SK-N-SH treated with all-trans-retinoic acid at 6 μM for 48 hours (cell line): ENCODE measurements at regions not wholly inside any gene's neighbourhood (a gene's known extent, or its start where the extent isn't known, plus 50 kb on each side); places are given as distances from the start of the nearest gene placed in this dataset.

ENCODE experiments used
- ATAC-seq: fragments of 200-7000 bp; cut with Tn5 transposase; 3 replicates; pipeline ENCODE4 v1.9.1; 2020; ENCODE audit warnings: mild to moderate bottlenecking, moderate library complexity
- ARNTL ChIP-seq: fragments of 450-650 bp; formaldehyde crosslinking; IDR thresholded peaks from 2 replicates; pipeline ENCODE4 v1.5.0; 2020; ENCODE audit warnings: low read depth, mild to moderate bottlenecking, moderate library complexity, borderline replicate concordance
- BACH2 ChIP-seq: fragments of 250-450 bp; sonication (Bioruptor Pico); IDR thresholded peaks from 2 replicates; pipeline ENCODE4 v1.9.0; 2021; ENCODE audit warnings: mild to moderate bottlenecking, borderline replicate concordance
- CREB5 ChIP-seq: fragments of 250-450 bp; sonication (Bioruptor Pico); IDR thresholded peaks from 2 replicates; pipeline ENCODE4 v1.5.1; 2020; ENCODE audit warnings: low read depth, mild to moderate bottlenecking, moderate library complexity
- CSDC2 ChIP-seq: fragments of 250-450 bp; sonication (Bioruptor Pico); IDR thresholded peaks from 2 replicates; pipeline ENCODE4 v1.5.0; 2020; ENCODE audit warnings: mild to moderate bottlenecking, moderate library complexity
- CSRNP3 ChIP-seq: fragments of 250-450 bp; sonication (Bioruptor Pico); IDR thresholded peaks from 2 replicates; pipeline ENCODE4 v1.5.1; 2021; ENCODE audit warnings: mild to moderate bottlenecking, moderate library complexity
- ESRRG ChIP-seq: fragments of 250-450 bp; sonication (Bioruptor Pico); IDR thresholded peaks from 2 replicates; pipeline ENCODE4 v1.6.1; 2021; ENCODE audit warnings: mild to moderate bottlenecking
- GLIS3 ChIP-seq: fragments of 250-450 bp; sonication (Bioruptor Pico); IDR thresholded peaks from 2 replicates; pipeline ENCODE4 v1.5.0; 2020; ENCODE audit warnings: mild to moderate bottlenecking, moderate library complexity
- OSR1 ChIP-seq: fragments of 250-450 bp; sonication (Bioruptor Pico); IDR thresholded peaks from 2 replicates; pipeline ENCODE4 v1.8.0; 2022; ENCODE audit warnings: moderate library complexity, mild to moderate bottlenecking, inconsistent platforms
- PATZ1 ChIP-seq: fragments of 250-450 bp; sonication (Bioruptor Pico); IDR thresholded peaks from 2 replicates; pipeline ENCODE4 v1.8.0; 2020; ENCODE audit warnings: mild to moderate bottlenecking, moderate library complexity, borderline replicate concordance
- POU6F1 ChIP-seq: fragments of 250-450 bp; sonication (Bioruptor Pico); IDR thresholded peaks from 2 replicates; pipeline ENCODE4 v1.8.0; 2021; ENCODE audit warnings: low read depth, mild to moderate bottlenecking, moderate library complexity, borderline replicate concordance
- PPARA ChIP-seq: fragments of 250-450 bp; sonication (Bioruptor Pico); IDR thresholded peaks from 2 replicates; pipeline ENCODE4 v1.5.0; 2020; ENCODE audit warnings: mild to moderate bottlenecking, borderline replicate concordance
- RARB ChIP-seq: fragments of 250-450 bp; sonication (Bioruptor Pico); IDR thresholded peaks from 2 replicates; pipeline ENCODE4 v1.8.0; 2021; ENCODE audit warnings: mild to moderate bottlenecking, moderate library complexity
- SNAI2 ChIP-seq: fragments of 250-450 bp; sonication (Bioruptor Pico); IDR thresholded peaks from 2 replicates; pipeline ENCODE4 v1.5.0; 2020; ENCODE audit warnings: mild to moderate bottlenecking, moderate library complexity
- TCF4 ChIP-seq: fragments of 250-450 bp; sonication (Bioruptor Pico); IDR thresholded peaks from 2 replicates; pipeline ENCODE4 v1.8.0; 2021; ENCODE audit warnings: mild to moderate bottlenecking, moderate library complexity, borderline replicate concordance
- TOX ChIP-seq: fragments of 250-450 bp; sonication (Bioruptor Pico); IDR thresholded peaks from 2 replicates; pipeline ENCODE4 v1.8.0; 2021; ENCODE audit warnings: mild to moderate bottlenecking, moderate library complexity, borderline replicate concordance
- TSHZ2 ChIP-seq: fragments of 250-450 bp; sonication (Bioruptor Pico); IDR thresholded peaks from 2 replicates; pipeline ENCODE4 v1.5.0; 2020; ENCODE audit warnings: mild to moderate bottlenecking, moderate library complexity
- ZFP30 ChIP-seq: fragments of 450-650 bp; formaldehyde crosslinking; IDR thresholded peaks from 2 replicates; pipeline ENCODE4 v1.5.0; 2022; ENCODE audit warnings: mild to moderate bottlenecking, moderate library complexity
- ZNF565 ChIP-seq: fragments of 450-650 bp; formaldehyde crosslinking; conservative IDR thresholded peaks from 2 replicates; pipeline ENCODE4 v1.5.0; 2020; ENCODE audit warnings: low read depth, mild to moderate bottlenecking, moderate library complexity
- ZNF70 ChIP-seq: fragments of 450-650 bp; formaldehyde crosslinking; IDR thresholded peaks from 2 replicates; pipeline ENCODE4 v1.5.0; 2020; ENCODE audit warnings: mild to moderate bottlenecking, moderate library complexity

GRCh38 chr11:44445500-44446365, 119.7 kb upstream of the CD82 start:
- no peak; the same call in 2 of the 3 replicates for ATAC-seq
- TF ChIP-seq CREB5 (CRISPR knock-in tag) (no peak), PPARA (CRISPR knock-in tag) (no peak), POU6F1 (CRISPR knock-in tag) (no peak), OSR1 (CRISPR knock-in tag) (no peak), RARB (CRISPR knock-in tag) (no peak), CSDC2 (CRISPR knock-in tag) (no peak), ESRRG (no peak), SNAI2 (CRISPR knock-in tag) (no peak), GLIS3 (no peak), TCF4 (CRISPR knock-in tag) (no peak), ARNTL (no peak), BACH2 (CRISPR knock-in tag) (no peak), TSHZ2 (no peak), ZNF565 (CRISPR knock-in tag) (no peak), CSRNP3 (CRISPR knock-in tag) (no peak), ZNF70 (no peak), ZFP30 (CRISPR knock-in tag) (no peak)
- TF ChIP-seq, all 23 proteins: peak for 0

- no peak; the same call in 2 of the 3 replicates for ATAC-seq
- TF ChIP-seq SNAI2 (CRISPR knock-in tag) (no peak), PPARA (CRISPR knock-in tag) (no peak), CREB5 (CRISPR knock-in tag) (no peak), OSR1 (CRISPR knock-in tag) (no peak), PATZ1 (CRISPR knock-in tag) (no peak), CSRNP3 (CRISPR knock-in tag) (no peak), POU6F1 (CRISPR knock-in tag) (no peak), TOX (CRISPR knock-in tag) (no peak)
These were observed 119.1 kb upstream of the CD82 start for GRCh38 chr11:44446366-44446762.
